Kasumi-1 (cell line): ENCODE measurements at regions not wholly inside any gene's neighbourhood (a gene's known extent, or its start where the extent isn't known, plus 50 kb on each side); places are given as distances from the start of the nearest gene placed in this dataset.

Source experiments
- DNase-seq, 2 experiments: peaks; one replicate each; lab custom pipeline; 2025; lab: John Stamatoyannopoulos, UW

DNA sequence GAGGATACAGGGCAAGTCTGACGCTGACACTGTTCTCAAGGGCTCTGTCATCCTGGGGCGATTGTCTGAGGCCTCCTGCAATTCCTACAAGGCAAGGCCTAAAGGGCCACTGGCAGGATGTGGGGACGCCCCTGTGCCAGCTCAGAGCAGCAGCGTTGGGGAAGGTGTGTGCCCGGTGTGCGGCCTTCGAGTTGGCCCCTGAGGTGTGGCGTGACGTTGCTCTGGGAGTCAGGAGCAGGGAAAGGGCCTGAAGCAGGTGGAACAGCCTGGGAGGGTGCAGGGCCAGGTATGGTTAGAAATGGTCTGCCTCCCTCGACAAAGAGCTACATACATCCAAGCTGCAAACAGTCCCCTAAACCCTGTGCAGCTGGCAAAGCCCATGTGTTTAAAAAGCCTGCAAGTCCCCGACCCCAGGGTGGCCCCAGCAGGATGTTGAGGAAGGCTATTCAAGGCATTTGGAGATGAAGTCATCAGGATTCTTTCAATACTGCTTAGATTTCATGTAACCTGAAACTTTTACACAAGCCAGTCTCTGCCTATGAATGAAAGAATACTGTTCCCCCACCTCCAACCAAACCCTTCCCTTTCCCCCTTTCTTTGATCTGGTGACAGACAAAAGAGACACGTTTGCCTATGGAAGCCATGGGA lies 142.5 kb upstream of the TNS3 start:
- no peak for DNase-seq

DNA sequence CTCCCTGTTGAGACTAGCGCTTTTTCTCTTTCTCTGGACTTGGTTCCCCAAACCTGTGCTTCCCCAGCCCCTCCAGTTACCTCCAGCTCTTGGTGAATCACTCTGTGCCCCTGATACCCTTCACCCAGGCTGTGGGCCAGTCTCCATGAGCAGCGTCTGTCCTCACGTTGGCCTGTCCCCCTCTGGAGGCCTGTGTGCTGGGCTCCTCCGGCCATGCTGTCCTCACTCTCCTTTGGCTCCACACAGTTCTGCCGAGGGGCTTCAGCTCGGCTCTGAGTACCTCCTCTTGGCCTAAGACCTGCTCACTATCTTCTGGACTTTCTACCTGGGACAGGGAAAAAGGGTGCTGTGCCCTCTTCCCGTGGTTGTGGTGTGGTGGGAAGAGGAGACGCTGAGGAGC lies 140.2 kb upstream of the TNS3 start:
- DNase-seq = no peak

DNA sequence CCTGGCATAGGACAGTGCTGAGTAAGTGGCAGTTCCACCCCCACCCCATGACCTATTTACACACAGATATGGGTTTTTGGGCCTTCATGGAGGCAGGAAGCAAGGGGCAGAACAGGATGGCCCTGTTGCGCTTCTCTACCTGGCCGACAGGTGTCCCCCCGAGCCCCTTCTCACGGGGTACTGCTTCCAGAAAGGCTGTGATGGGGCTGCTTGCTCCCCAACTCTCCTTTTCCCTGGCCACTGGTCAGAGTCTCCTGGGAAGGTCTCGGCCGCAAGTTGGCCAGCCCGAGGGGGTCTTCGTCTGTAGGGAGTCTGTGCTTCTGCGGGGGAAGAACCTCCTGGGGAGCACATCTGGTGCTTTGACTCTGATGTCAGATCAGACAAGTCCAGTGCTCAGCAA lies 139.8 kb upstream of the TNS3 start:
- no peak for DNase-seq

GRCh38 chr7:47720907-47721244 lies 139.0 kb upstream of the TNS3 start:
- no peak for DNase-seq

- DNase-seq = no peak
Observed at GRCh38 chr7:47720141-47720906, 138.4 kb upstream of the TNS3 start.

GRCh38 chr7:47719675-47720074 lies 137.8 kb upstream of the TNS3 start:
- no peak for DNase-seq

DNA sequence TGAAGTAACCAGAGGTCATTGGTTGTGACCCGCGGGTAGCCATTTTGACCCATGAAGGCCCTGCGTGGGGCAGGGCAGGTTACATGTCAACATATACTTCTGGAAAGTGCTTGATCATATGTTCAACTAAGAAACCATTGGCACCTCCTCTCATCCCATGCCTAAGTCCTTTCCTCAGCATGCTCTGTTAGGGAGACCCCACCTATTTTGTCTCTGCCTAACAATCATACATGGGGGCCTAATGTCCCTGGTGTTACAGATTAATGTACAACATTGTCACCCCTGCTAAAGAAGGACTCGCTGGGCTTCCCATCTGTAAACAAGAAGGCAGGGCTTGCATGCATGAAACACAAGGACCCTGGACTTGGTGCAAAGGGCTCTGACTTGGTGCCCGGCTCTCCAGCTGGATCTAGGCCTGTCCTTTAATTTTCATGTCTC lies 133.7 kb upstream of the TNS3 start:
- no peak for DNase-seq

DNA sequence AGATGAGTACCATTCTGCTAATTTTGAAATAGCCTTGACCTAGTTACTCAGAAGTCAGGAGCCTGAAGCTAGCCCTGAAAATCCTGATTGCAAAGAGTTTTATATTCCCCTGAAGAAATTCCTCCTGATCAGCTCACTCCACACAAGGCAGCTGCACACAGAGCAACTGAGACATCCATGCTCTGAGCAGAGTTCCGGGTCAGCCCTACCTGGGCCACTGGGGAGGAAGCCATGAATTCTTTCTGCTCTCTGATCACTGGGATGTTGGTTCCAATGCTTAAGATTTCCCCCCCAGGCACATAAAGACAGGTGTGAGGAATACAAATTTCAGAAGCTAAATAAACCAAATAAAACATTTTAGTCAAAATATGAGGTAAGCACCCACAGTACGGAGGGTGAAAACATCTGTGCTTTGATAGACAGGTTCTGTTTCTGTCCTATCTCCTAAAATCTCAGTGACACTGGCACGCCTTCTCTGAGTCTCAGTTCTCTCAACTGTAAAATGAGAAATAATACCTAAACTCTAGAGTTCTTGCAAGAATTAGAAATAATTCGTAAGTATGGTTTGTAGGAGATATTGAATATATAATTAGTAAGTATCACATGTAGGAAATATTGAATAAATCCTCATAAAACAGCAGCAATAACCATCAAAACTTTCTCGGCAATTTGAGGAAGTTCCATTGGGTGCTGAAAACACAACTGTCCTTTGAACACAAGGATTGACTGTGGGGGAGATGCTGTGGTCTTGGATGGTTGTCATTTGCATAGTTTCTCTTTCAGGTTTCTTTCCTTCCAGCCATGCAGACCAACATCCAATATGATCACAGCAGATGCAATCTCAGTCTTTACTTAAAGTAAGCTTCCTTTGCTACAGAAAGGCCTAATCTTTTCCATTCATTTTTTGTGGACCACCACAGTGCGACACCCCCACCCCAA lies 133.0 kb upstream of the TNS3 start:
- DNase-seq = no peak

DNA sequence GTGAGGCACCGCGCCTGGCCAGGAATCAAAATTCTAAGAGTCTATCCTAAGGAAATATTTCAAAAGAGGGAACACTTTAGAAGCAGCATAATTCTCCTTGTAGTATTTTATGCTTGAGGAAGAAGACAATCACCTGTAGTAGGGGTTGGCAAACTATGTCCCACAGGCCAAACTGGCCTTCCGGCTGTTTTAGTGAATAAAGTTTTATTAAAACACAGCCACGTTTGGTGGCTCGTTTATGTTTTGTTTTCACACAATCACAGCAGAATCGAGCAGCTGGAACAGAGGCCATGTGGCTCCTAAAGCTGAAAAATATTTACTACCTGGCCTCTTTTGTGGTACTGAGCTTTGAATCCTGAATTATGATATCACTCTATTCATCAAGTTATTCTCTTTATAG lies 131.7 kb upstream of the TNS3 start:
- no peak for DNase-seq

DNA sequence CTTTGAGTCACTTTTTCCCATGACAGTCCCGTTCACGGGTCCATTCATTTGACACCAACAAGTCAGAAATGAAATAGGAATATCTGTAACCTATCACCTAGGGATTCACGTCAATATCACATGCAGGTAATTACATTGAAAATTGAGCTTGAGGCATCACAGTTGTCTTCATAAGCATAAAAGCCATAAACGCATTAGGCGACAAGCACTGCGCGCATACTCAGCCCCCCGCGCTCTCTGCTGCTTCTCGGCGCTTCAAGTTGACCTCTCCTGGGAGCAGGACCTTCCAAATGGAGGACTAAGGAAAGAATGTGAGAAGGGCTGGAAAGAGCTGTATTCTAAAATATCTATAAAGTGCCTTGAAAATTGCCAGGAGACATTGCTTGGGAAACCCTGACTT lies 130.5 kb upstream of the TNS3 start:
- no peak for DNase-seq

DNA sequence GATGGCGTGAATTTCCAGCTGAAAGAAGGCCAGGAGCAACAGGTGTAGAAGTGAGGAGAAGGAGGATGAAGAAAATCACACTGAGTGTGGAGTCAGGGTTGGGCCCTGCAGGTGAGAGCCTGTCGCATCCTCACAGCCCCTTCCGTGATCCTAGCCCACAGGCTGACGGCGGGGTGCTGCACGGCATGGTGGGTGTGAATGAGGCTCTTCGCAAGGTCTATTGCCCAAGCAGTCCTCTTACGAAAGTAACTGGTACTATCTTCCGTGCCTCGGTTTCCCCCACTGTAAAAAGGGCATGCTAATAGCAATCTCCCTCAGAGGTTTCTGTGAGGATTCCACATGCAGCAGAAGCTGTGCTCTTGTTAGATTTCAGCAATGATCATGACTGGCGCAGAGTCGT lies 129.9 kb upstream of the TNS3 start:
- DNase-seq = no peak

- no peak for DNase-seq
Observed at GRCh38 chr7:47710201-47710935, 128.5 kb upstream of the TNS3 start.

DNA sequence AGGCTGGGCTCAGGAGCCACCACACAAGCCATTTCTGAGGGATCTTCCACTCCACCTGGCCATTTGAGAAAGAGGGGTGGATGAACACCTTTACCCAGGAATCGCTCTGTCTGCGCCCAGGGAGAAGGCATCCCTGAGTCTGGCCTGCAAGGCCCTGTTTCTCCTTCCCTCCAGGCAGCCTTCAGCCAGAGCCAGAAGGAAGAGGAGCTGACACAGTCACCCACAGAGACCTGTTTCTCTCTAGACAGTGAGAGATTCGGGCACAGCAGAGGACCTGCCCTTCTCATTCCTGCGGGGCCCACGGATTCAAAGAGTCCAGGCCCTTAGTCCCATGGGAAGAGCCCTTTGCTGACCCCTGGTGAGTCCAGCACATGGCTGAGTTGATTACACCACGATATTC lies 127.5 kb upstream of the TNS3 start:
- no peak for DNase-seq

DNA sequence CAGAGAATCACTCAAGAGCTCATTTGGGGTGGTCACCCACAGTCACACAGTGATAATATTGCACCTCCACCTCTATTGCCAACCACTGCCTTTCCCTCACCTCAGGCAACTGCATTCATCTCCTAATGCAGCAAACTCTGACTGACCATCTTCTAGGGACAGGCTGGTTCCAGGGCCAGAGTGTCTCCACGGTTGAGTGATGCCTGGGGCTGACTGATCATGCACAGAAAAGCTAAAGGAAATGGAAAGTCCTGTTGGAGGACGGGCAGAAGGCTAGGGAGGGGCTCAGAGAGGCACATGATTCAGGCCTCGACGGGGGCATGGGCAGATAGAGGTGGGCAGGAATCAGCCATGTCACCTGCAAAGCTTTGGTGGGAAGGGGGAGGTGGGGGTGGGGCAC lies 127.1 kb upstream of the TNS3 start:
- no peak for DNase-seq

- DNase-seq = no peak
Observed at GRCh38 chr7:47707583-47707982, 125.7 kb upstream of the TNS3 start.

DNA sequence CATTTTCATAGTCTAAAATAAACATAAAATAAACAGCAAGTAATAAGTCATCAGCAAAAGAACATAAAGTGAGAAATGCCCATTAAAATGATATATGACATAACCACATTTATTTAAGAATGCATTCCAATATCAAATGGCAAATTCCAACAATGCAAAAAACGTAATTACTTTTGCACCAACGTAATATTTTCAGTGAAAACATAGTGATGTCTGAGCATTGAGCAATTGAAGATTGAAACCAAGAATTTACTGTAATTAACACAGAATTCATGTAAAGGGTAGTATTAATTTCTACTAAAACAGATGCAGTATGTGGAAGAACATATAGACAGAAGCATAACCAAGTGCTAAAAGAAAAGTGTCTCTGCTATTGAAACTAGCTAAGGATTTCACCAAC lies 123.0 kb upstream of the TNS3 start:
- no peak for DNase-seq

GRCh38 chr7:47702080-47702479 lies 120.2 kb upstream of the TNS3 start:
- DNase-seq = no peak

DNA sequence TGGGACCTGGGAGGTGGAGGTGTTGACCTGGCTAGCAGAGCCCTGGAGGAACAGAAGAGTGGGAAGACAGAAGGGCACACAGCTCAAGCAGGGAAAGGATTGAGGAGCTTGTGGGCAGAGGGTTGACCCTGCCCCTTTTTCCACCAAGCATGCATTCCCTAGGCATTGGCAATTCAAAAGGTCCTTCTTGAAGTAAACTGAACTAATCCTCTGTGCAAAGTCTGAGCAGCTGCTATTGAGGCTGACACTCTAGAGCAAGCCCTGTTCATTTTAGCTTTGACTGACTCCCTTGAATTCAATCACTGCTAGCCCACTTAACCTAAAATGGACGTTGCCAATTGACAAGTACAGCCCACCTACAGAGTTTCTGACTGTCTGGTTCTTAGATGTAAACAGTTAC lies 116.5 kb upstream of the TNS3 start:
- no peak for DNase-seq

DNA sequence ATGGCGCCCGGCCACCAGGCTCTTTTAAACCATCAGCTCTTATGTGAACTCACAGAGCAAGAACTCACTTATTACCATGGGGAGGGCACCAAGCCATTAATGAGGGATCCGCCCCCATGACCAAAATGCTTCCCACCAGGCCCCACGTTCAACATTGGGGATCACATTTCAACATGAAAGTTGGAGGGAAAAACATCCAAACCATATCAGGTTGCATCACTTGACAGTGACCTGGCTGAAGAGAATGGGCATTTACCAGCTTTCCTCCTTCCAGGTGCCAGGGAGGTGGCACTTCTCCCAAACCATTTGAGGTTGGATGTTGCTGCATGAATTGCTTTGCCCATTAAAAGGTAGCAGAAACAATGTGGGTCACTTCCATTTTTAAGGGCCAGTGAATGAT lies 115.6 kb upstream of the TNS3 start:
- no peak for DNase-seq

GRCh38 chr7:47696152-47696710 lies 114.3 kb upstream of the TNS3 start:
- no peak for DNase-seq

- DNase-seq = no peak
Observed at GRCh38 chr7:47693216-47693615, 111.3 kb upstream of the TNS3 start.

- no peak for DNase-seq
Observed at GRCh38 chr7:47691988-47692387, 110.1 kb upstream of the TNS3 start.
